GM23338 (cell line): ENCODE measurements at regions not wholly inside any gene's neighbourhood (a gene's known extent, or its start where the extent isn't known, plus 50 kb on each side); places are given as distances from the start of the nearest gene placed in this dataset.

Experiments used
- ATAC-seq: fragments of 200-7000 bp; cut with Tn5 transposase; 3 replicates; pipeline ENCODE4 v1.9.1; 2020
- DNase-seq: peaks from one replicate; pipeline ENCODE4 v3.0.0-alpha.2; 2015; ENCODE audit warnings: low spot score
- H2AFZ ChIP-seq: fragments of 200-600 bp; sonication (generic); 2 replicates; pipeline ENCODE4 v1.8.0; 2016; ENCODE audit warnings: antibody characterized with exemption, mild to moderate bottlenecking, moderate library complexity
- H3F3A ChIP-seq: fragments of 200-600 bp; sonication (generic); replicated peaks from 2 replicates; pipeline ENCODE4 v1.8.0; 2017; ENCODE audit warnings: antibody characterized with exemption, mixed run types, low read depth
- H3K27ac ChIP-seq: fragments of 200-600 bp; sonication (generic); 2 replicates; pipeline ENCODE4 v1.6.1; 2016; ENCODE audit warnings: low read depth
- H3K27me3 ChIP-seq: fragments of 200-600 bp; sonication (generic); 2 replicates; pipeline ENCODE4 v1.8.0; 2016; ENCODE audit warnings: mild to moderate bottlenecking, mixed run types, moderate library complexity; ENCODE audit not compliant: insufficient read depth
- H3K36me3 ChIP-seq: fragments of 200-600 bp; sonication (generic); 2 replicates; pipeline ENCODE4 v1.8.0; 2016; ENCODE audit warnings: mild to moderate bottlenecking; ENCODE audit not compliant: insufficient read depth
- H3K4me1 ChIP-seq: fragments of 200-600 bp; sonication (generic); 2 replicates; pipeline ENCODE4 v1.8.0; 2016; ENCODE audit warnings: mild to moderate bottlenecking, moderate library complexity; ENCODE audit not compliant: insufficient read depth
- H3K4me2 ChIP-seq: fragments of 200-600 bp; sonication (generic); 2 replicates; pipeline ENCODE4 v1.7.1; 2017; ENCODE audit warnings: mixed run types
- H3K4me3 ChIP-seq: fragments of 200-600 bp; sonication (generic); 2 replicates; pipeline ENCODE4 v1.6.1; 2016; ENCODE audit warnings: mixed run types
- H3K79me2 ChIP-seq: fragments of 200-600 bp; sonication (generic); replicated peaks from 2 replicates; pipeline ENCODE4 v1.8.0; 2017; ENCODE audit warnings: mild to moderate bottlenecking; ENCODE audit not compliant: insufficient read depth
- H3K9me2 ChIP-seq: fragments of 200-600 bp; sonication (generic); 2 replicates; pipeline ENCODE4 v1.8.0; 2017; ENCODE audit not compliant: insufficient read depth
- H4K20me1 ChIP-seq: fragments of 200-600 bp; sonication (generic); replicated peaks from 2 replicates; pipeline ENCODE4 v1.8.0; 2017; ENCODE audit warnings: mild to moderate bottlenecking; ENCODE audit not compliant: insufficient read depth
- H3K27ac Mint-ChIP-seq: 2 replicates; pipeline ENCODE4 v1.8.0; 2020; ENCODE audit warnings: inconsistent platforms, mild to moderate bottlenecking, moderate library complexity, mixed read lengths
- H3K27me3 Mint-ChIP-seq: 3 replicates; pipeline ENCODE4 v1.8.0; 2022; ENCODE audit warnings: low read depth, mild to moderate bottlenecking, moderate library complexity, mixed read lengths, inconsistent platforms; ENCODE audit not compliant: insufficient read depth, poor library complexity
- H3K36me3 Mint-ChIP-seq: 3 replicates; pipeline ENCODE4 v1.8.0; 2021; ENCODE audit warnings: low read depth, mild to moderate bottlenecking, inconsistent platforms, moderate library complexity, mixed read lengths
- H3K4me1 Mint-ChIP-seq: 3 replicates; pipeline ENCODE4 v1.8.0; 2020; ENCODE audit warnings: mild to moderate bottlenecking, inconsistent platforms, mixed read lengths
- H3K4me3 Mint-ChIP-seq: 3 replicates; pipeline ENCODE4 v1.8.0; 2021; ENCODE audit warnings: moderate library complexity, mild to moderate bottlenecking, inconsistent platforms, mixed read lengths
- H3K9me3 Mint-ChIP-seq: 3 replicates; pipeline ENCODE4 v1.8.0; 2020; ENCODE audit warnings: moderate library complexity, mild to moderate bottlenecking, inconsistent platforms, mixed read lengths
- CREB1 ChIP-seq: fragments of 250-450 bp; sonication (Bioruptor Pico); IDR thresholded peaks from 2 replicates; pipeline ENCODE4 v1.5.0; 2020; ENCODE audit warnings: low read depth, mild to moderate bottlenecking, moderate library complexity
- CTCF ChIP-seq, 2 experiments: fragments of 200-600 bp in 1 of 2; sonication (generic) in 1 of 2; conservative IDR thresholded peaks; 2 replicates each; pipeline versions ENCODE4 v1.5.1 to v1.6.1; 2016 to 2017; ENCODE audit warnings: antibody characterized with exemption in 2 of 2, low read depth in 2 of 2, mild to moderate bottlenecking in 2 of 2, moderate library complexity in 1 of 2
- ETS1 ChIP-seq: IDR thresholded peaks from 2 replicates; pipeline ENCODE4 v1.6.1; 2016; ENCODE audit warnings: antibody characterized with exemption
- EZH2 ChIP-seq: fragments of 200-600 bp; sonication (generic); IDR thresholded peaks from one replicate; pipeline ENCODE4 v1.8.0; 2017; ENCODE audit warnings: antibody characterized with exemption, mild to moderate bottlenecking, low read depth; ENCODE audit not compliant: unreplicated experiment
- EZH2phosphoT487 ChIP-seq: fragments of 200-600 bp; sonication (generic); IDR thresholded peaks from one replicate; pipeline ENCODE4 v1.8.1; 2018; ENCODE audit warnings: antibody characterized with exemption; ENCODE audit not compliant: unreplicated experiment
- JUNB ChIP-seq: IDR thresholded peaks from one replicate; pipeline ENCODE4 v1.6.1; 2016; ENCODE audit warnings: antibody characterized with exemption; ENCODE audit not compliant: unreplicated experiment
- NANOG ChIP-seq: IDR thresholded peaks from 2 replicates; pipeline ENCODE4 v1.6.1; 2016; ENCODE audit warnings: antibody characterized with exemption, borderline replicate concordance
- POLR2AphosphoS5 ChIP-seq: IDR thresholded peaks from 2 replicates; pipeline ENCODE4 v1.6.1; 2016; ENCODE audit warnings: antibody characterized with exemption, low read depth
- REST ChIP-seq: IDR thresholded peaks from one replicate; pipeline ENCODE4 v1.6.1; 2018; ENCODE audit warnings: antibody characterized with exemption; ENCODE audit not compliant: unreplicated experiment
- STAT1 ChIP-seq: IDR thresholded peaks from one replicate; pipeline ENCODE4 v1.6.1; 2016; ENCODE audit warnings: antibody characterized with exemption; ENCODE audit not compliant: unreplicated experiment
- ZNF114 ChIP-seq: fragments of 250-450 bp; sonication (Bioruptor Pico); IDR thresholded peaks from 2 replicates; pipeline ENCODE4 v1.5.0; 2020; ENCODE audit warnings: mild to moderate bottlenecking, moderate library complexity
- ZNF331 ChIP-seq: fragments of 250-450 bp; sonication (Bioruptor Pico); IDR thresholded peaks from 2 replicates; pipeline ENCODE4 v1.5.0; 2020; ENCODE audit warnings: low read depth, mild to moderate bottlenecking, moderate library complexity

GRCh38 chr1:193525411-193525810 lies 339.0 kb upstream of the B3GALT2 start:
- Mint-ChIP-seq H3K27me3 (no peaks in the 10 kb centered on the region), H3K4me3 (no peak overlapping the region), H3K27ac (no peak overlapping the region), H3K4me1 (no peaks in the 10 kb centered on the region), H3K9me3 (no peaks in the 10 kb centered on the region), H3K36me3 (no peaks in the 10 kb centered on the region)
- Histone ChIP-seq H4K20me1 (no peaks in the 10 kb centered on the region), H3K27ac (no peak overlapping the region), H3K79me2 (no peaks in the 10 kb centered on the region), H3K4me1 (no peaks in the 10 kb centered on the region), H3K9me2 (peaks cover 1% of the 10 kb centered on the region; the same call in 1 of the 2 replicates), H3K4me2 (no peak overlapping the region), H3K36me3 (no peaks in the 10 kb centered on the region), H3K27me3 (no peaks in the 10 kb centered on the region), H3K4me3 (no peak overlapping the region), H2AFZ (no peak overlapping the region), H3F3A (no peaks in the 10 kb centered on the region)
- DNase-seq (no peak), ATAC-seq (no peak)
- no peak for TF ChIP-seq ZNF331
- TF ChIP-seq CTCF (conservative IDR thresholded peaks at IDR 0.05; ENCODE audit: low read depth in 2 of 2) = no peak

GRCh38 chr1:193524616-193525015 lies 338.2 kb upstream of the B3GALT2 start:
- Histone ChIP-seq H3F3A (no peaks in the 10 kb centered on the region), H3K4me2 (no peak overlapping the region), H2AFZ (no peak overlapping the region), H3K4me3 (no peak overlapping the region), H3K4me1 (no peaks in the 10 kb centered on the region), H3K36me3 (no peaks in the 10 kb centered on the region), H3K9me2 (no peaks in the 10 kb centered on the region), H3K27me3 (no peaks in the 10 kb centered on the region), H3K27ac (no peak overlapping the region), H4K20me1 (no peaks in the 10 kb centered on the region), H3K79me2 (no peaks in the 10 kb centered on the region)
- Mint-ChIP-seq H3K4me3 (no peak overlapping the region), H3K27ac (no peak overlapping the region; the same call in 1 of the 2 replicates), H3K36me3 (no peaks in the 10 kb centered on the region), H3K9me3 (no peaks in the 10 kb centered on the region), H3K27me3 (no peaks in the 10 kb centered on the region), H3K4me1 (no peaks in the 10 kb centered on the region)
- DNase-seq = no peak
- no peak for ATAC-seq
- no peak for TF ChIP-seq REST
- no peak for TF ChIP-seq POLR2AphosphoS5
- TF ChIP-seq JUNB = no peak
- no peak for TF ChIP-seq CREB1
- TF ChIP-seq STAT1 = no peak
- TF ChIP-seq EZH2phosphoT487 = no peak
- TF ChIP-seq EZH2 = no peak
- no peak for TF ChIP-seq ZNF331
- no peak for TF ChIP-seq ZNF114 (CRISPR knock-in tag)
- TF ChIP-seq CTCF (conservative IDR thresholded peaks at IDR 0.05; ENCODE audit: low read depth in 2 of 2) = no peak
- no peak for TF ChIP-seq NANOG
- TF ChIP-seq ETS1 = no peak
